GM18868 (cell line): ENCODE measurements at regions not wholly inside any gene's neighbourhood (a gene's known extent, or its start where the extent isn't known, plus 50 kb on each side); places are given as distances from the start of the nearest gene placed in this dataset.
"Not testable (repeated sequence)": the region's sequence is repeated elsewhere in the genome, so short reads cannot be mapped to it uniquely, and the experiment has no call there.

Source experiments
- ATAC-seq: cut with Tn5 transposase; IDR thresholded peaks from one replicate; pipeline ENCODE4 v1.9.1; 2021; ENCODE audit warnings: mild to moderate bottlenecking, moderate library complexity; ENCODE audit not compliant: unreplicated experiment

DNA sequence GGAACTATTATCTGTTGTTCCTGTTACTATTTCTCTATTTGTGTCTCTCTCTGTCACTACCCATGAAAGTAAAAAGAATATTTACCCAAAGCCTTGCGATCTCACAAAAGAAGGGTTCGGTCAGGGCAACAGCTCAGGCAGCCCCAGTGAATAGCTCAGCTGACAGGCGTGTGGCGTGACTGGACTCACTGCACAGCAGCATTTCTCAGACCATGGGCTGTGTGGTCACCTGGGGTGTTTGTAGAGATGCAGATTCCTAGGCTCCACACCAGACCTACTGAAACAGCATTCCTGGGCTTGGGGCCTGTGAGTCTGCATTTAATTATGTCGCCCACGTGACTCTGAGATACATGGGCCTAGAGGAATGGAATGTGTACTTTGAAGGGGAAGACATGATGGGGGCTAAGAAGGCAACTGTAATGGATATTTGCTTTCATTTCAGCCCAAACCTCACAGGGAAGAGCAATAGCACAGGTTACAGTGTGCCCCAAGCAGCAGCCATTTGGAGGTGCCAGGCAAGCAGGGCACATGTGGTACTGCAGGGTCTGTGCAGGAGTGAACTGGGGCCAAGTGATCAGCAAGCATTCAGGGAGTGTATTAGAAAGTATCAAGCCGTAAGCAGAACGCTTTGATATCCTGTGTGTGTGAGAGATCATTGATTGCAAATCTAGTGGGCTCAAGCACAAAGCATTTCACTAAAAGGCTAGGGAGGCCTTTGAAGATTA is 90.4 kb upstream of the RBMS1 start:
- no peak for ATAC-seq

DNA sequence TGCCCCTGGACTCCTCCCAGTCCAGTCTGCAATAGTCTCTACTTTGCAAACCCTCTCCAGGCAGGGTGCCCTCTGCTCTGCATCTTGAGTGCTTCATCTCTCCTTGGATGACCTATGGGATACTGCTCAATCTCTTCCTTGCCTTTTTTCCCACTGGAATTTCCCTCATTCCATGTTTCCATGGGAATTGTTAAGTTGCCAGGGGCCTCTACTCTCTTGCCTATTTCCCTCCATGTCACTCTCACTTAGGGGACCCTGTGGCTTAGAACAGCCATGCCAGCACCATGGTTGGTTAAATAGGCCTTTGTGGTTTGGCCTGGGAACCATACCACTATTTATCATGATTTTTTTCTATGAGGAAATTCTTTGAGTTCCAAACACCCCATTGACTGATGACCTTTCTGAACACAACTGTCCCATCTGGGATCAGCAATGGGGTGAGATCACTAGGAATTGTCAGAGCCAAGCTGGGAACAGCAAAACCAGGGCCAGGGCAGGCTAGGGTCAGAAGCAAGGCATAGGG is 91.4 kb upstream of the RBMS1 start:
- ATAC-seq = no peak

DNA sequence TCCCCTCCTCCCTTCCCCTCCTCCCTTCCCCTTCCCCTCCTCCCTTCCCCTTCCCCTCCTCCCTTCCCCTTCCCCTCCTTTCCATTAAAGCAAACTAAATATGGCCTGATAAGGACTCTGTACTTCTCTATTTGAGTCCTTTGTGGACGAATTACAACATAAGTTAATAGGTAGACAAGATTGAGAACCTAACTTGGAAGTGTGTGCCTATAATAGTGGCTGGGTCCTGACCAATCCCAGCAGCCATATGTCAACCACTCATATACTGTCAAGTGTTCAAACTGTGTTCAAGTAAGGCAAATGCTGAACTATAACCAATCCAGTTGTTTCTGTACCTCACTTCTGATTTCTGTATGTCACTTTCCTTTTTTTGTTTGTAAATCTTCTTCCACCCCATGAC is 97.1 kb upstream of the RBMS1 start:
- no peak for ATAC-seq

DNA sequence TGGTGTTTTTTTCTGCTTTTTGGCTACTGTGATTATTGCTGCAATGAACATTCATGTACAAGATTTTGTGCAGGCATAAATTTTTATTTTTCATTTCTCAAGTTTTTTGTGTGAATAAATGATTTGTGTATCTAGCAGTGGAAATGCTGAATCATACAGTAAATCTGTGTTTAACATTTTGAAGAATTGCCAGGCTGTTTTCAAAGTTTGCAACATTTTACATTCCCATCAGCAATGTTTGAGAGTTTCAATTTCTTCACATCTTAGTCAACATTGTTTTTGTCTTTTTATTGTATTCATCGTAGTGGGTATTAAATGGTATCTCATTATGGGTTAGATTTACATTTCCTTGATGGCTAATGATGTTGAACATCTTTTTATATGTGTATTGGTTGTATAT is 98.8 kb upstream of the RBMS1 start:
- ATAC-seq = no peak

DNA sequence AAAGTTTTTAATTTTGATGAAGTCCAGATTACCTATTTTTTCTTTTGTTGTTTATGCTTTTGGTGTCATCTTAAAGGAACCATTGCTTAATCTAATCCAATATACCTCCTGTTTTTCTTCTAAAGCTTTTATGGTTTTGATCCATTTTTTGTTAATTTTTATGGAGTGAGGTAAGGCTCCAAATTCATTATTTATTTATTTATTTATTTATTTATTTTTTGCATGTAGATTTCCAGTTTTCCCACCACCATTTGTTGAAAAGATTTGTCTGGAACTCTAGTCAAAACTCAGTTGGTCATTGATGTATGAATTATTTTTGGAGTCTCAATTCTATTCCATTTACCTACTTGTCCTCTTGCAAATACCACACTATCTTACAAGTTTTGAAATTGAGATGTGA is 99.4 kb upstream of the RBMS1 start:
- no peak for ATAC-seq

DNA sequence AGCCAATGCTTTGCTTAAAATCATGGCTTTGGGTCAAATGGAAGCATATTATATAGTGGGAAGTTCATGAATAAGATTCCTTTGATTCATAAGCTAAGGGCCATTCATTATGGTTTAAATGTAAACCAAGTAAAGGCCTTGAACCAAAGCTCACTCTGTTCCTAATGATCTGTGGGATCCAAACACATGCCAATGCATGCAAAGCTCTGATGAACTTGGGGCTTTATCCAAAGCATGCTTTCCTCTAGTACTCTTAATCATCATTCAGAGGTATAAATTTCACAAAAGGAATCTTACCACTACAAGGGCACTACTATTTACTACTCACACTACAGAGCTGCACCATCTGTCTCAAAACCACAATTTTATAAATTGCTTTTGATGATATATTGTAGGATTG is 102.8 kb upstream of the RBMS1 start:
- no peak for ATAC-seq

DNA sequence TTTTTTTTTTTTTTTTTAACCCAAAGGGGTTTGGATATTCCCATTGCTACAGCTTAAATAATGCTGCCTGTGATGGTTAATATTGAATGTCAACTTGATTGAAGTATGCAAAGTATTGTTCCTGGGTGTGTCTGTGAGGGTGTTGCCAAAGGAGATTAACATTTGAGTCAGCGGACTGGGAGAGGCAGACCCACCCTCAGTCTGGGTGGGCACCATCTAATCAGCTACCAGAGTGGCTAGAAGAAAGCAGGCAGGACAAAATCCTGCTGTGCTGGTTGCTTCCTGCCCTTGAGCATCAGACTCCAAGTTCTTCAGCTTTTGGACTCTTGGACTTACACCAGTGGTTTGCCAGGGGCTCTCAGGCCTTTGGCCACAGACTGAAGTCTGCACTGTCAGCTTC is 106.8 kb upstream of the RBMS1 start:
- not testable (repeated sequence) for ATAC-seq

DNA sequence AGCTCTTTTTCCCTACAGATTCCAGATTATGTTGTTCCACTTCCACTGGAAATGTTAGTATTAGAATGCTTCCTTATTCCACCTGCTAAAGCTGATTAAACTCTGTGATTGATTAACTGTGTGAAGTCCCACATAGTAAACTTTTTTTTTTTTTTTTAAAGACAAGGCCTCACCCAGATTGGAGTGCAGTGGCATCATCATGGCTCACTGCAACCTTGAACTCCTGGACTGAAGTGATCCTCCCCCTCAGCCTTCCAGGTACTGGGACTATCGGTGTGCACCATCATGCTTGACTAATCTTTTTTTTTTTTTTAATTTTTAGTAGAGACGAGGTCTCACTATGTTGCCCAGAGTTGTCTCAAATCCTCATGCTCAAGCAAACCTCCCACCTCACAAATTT is 108.5 kb upstream of the RBMS1 start:
- ATAC-seq = no peak

DNA sequence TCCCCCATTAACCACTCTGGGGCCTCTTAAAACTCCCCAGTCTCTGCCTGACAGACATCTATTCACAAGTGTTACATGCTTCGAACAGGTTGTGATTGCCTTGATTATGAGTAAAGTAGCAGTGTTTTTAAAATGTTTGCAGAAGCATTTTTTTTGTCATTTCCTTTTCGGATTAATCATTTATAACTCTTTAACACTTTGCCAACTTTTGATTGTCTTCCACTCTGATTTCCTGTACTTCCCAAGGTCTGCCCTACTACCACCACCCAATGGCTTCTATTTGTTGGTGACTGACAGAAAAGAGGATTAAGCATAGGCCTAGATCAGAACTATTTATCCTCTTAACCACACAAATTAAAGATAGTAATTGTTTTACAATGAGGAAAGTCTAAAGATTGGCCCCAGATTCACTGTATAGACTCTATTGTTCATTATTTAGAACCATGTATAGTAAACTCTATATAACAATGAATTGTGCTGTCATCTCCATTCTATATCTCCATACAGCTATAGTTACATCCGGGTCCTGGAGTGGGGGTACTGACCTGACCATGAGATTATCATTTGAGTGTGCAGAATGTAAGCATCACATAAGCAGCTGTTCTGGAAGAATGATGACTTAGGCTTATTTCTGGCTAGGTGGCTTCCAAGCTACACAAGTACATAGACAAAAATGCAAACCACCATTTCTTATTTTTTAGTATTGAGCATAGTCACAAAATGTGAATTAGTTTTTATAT is 110.3 kb upstream of the RBMS1 start:
- no peak for ATAC-seq

DNA sequence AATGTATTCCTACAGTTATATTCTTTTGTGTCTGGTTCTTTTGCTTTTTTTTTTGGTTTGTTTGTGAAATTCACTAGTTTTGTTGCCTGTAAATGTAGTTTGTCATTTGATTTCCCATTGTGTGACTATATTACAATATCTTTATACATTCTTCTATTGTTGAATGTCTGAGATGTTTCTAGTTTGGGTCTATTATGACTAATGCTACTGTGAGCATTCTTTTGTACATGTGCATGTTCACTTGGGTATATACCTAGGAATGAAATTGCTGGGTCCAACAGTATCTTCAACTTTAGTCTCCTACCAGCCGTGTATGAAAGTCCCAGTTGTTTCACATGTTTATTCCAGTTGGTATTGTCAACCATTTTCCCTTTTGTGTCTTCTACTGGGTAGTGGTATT is 112.7 kb upstream of the RBMS1 start:
- no peak for ATAC-seq

DNA sequence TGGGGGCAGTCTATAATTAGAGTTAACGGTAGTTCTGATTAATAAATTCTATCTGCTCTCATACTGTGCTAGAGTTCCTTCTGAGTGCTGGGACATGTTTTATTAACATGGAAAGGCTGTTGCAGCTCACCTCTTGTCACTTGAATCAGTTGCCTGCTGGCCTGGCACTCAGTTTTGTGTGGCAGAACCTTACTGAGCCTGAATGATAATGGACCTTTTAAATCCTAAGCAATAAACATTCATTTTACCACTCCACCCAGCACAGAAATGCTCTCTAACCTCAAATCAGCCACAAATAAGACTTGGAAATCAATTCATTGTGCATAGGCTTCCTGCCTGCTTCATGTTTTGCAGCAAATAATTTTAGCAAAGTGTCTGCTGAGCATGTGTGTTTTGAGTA is 115.0 kb upstream of the RBMS1 start:
- no peak for ATAC-seq

DNA sequence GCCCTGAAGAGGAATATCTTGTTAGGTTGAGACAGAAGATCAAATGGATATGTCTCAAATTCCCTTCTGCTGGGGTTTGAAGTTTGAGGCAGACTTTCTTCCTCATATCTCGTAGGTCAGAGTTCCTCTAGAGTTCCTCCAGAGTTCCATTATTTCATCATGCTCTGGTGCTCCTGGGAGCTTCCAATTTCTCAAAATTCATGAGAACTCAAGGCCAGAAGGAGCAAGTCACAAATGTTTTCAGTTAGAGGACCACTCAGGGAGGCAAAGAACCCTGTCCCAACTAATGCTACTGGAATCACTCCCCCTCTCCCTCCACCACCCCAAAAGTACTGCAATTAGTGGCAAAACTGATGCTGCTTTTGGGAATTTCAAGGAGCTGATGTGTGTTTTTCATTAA is 115.7 kb upstream of the RBMS1 start:
- no peak for ATAC-seq

DNA sequence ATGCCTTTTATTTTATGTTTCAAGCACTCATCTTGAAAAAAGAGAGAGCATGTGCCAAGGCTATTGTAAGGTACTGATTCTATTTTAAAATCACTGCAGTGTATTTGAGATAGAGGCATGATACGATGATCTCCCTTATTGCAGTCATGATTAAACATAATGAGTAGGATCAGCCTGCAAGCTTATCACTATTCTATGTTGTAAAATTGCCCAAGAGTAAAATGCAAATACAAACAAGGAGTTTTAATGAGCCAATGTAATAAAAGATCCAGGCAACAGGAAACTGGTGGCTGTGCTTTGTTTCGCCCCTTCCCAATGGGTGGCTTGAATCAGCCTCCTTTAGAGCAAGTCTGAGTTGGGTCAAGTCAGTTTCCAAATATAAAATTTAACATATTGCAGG is 116.4 kb upstream of the RBMS1 start:
- no peak for ATAC-seq

DNA sequence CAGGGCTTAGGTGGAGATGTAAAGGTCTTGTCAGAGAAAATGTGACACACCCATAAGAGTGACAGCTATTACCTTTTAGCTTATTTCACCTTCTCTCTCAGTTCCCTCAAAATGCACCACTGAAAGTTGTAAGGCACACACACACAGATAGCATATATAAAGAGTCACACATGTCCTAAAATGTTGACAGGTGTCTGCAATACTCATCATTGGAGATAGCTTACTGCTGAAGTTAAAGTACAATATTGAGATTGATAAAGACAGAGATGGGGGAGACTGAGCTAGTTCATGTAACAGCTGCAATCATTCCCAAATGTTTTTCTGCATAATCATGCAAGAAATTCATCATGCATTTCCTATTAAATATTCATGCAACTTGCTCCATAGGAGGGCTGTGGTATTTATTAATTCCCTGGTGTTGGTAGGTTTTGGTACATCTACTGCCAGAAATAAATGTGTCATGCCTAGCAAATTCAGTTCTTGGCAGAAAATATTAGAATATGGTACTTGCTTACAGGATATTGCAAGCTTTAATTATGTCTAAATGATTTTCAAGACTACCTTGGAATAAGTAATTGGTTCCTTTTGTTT is 118.8 kb upstream of the RBMS1 start:
- no peak for ATAC-seq

DNA sequence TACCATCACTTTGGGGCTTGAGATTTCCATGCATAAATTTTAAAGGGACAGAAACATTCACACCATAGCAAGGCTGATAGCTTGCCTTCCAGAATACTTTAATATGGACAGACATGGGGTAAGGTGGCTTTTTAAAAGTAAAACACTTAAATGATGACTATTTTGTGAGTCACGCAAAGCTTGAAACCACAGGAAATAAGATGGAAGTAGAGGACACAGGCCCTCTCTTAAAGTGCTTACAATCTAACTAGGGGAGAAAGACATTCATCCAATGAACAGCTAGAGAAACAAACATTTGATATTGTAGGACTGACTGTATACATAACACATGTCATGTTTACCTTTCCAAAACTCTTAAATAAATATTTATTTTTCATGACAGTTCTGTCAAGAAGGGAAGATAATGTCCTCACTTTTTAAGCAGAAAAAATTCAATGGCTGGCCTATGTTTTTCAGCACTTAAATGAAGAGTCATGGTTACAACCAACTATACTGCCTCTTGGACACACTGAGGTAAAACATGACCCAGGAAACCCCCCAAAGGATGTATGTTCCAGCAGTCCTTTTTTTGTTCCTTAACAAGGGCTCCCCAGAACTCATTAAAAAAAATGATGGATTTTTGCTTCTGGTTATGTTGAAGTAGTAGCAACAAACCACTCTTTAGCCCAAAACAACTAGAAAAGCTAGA is 120.0 kb upstream of the RBMS1 start:
- ATAC-seq = no peak

DNA sequence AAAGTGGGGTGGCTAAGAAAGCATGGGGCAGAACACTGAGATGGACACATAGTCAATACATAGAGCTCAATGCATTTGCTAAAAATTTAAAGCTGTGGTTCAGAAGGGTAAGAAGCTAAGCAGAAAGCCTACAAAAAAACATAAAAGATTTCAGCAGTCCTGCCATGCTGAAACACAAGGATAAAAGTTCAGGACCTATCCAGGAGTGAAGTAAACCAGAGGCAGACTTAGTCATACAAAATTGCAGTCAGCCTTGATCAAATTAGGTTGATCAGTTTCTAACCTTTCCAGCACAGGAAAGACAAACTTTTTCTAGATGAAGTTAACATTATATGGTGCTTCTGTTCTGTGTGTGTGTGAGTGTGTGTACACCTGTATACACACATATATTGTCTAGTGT is 120.8 kb upstream of the RBMS1 start:
- no peak for ATAC-seq

DNA sequence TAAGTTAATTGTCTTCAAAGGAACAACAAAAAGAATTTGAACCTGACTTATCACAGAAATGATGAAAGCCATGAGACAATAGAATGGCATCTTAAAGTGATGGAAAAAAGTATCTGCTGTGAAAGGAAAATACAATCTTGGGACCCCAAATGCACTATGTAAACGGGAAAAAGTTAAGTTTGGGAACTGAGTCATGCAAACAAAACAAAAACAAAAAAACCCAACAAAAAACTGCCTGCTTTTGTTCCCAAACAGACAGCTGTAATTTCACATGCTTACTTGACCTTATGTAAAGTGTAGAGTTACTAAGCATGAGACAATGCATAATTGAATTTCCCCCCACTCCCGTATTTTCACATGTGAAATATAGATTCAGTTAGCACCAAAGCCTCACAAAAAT is 122.1 kb upstream of the RBMS1 start:
- no peak for ATAC-seq

DNA sequence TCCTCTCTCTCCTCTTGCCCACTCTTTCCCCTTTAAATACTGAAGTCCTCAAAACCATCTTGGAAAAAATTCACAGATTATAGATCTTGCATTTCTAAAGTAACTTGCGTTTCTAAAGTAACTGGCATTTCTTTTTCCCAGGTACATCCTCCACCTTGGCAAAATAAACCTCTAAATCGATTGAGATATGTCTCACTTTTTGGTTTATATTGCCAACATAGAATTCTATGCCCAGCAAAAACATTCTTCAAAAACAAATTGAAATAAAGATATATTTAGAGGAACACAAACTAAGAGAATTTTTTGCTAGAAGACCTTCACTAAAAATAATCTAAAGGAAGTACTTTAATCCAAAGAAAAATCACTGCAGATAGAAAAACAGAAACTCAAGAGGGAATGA is 122.5 kb upstream of the RBMS1 start:
- no peak for ATAC-seq

DNA sequence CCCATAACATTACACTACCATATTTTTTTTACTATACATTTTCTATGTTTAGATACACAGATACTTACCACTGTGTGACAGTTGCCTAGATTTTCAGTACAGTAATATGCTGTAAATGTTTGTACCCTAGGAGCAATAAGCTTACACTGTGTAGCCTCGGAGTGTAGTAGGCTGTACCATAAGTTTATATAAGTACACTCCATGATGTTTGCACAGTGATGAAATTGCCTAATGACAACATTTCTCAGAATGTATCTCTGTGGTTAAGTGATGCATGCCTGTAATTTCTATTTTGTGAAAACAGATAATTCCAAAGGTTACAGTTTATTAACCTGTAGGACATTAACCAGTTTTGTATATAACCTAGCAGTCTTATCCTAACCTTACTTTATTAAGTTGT is 128.1 kb upstream of the RBMS1 start:
- ATAC-seq = no peak

DNA sequence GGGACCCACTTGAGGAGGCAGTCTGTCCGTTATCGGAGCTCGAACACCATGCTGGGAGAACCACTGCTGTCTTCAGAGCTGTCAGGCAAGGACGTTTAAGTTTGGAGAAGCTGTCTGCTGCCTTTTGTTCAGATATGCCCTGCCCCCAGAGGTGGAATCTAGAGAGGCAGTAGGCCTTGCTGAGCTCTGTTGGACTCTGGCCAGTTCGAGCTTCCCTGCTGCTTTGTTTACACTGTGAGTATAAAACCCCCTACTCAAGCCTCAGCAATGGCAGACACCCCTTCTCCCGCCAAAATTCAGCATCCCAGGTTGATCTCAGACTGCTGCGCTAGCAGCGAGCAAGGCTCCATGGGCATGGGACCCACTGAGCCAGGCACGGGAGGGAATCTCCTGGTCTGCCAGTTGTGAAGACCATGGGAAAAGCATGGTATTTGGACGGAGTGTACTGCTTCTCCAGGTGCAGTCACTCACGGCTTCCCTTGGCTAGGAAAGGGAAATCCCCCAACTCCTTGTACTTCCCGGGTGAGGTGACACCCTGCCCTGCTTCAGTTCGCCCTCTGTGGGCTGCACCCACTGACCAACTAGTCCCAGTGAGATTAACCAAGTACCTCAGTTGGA is 134.5 kb upstream of the RBMS1 start:
- ATAC-seq = not testable (repeated sequence)

DNA sequence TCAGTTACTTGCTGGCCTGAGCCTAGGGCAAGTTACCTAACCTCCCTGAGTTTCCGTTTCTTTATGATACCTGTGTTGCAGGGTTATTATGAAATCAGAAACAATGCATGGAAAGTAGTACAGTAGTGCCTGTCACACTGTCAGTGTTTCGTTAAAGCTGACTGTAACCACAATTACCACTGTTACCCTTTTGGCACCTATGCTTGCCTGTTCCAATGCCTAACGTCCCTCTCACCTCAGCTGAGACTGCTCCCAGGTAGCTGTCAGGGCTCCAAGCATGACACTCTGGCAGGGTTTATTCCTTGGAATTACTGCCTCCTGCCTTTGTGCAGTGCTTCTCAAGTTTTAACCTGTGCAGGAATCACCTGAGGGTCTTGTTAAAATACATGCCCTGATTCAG is 135.2 kb upstream of the RBMS1 start:
- no peak for ATAC-seq
